DOHH2 (cell line): ENCODE measurements at regions not wholly inside any gene's neighbourhood (a gene's known extent, or its start where the extent isn't known, plus 50 kb on each side); places are given as distances from the start of the nearest gene placed in this dataset.

ENCODE experiments used
- EZH2phosphoT487 ChIP-seq: fragments of 200-600 bp; sonication (generic); IDR thresholded peaks from 2 replicates; pipeline ENCODE4 v1.6.1; 2017; ENCODE audit warnings: borderline replicate concordance, mild to moderate bottlenecking, antibody characterized with exemption, low read length, moderate library complexity, mixed read lengths
- TF ChIP-seq, protein P1 (sequence below): fragments of 200-600 bp; sonication (generic); IDR thresholded peaks from one replicate; pipeline ENCODE4 v1.5.1; 2014; ENCODE audit warnings: antibody characterized with exemption, mild to moderate bottlenecking, low read depth, low read length; ENCODE audit not compliant: poor library complexity, severe bottlenecking

DNA sequence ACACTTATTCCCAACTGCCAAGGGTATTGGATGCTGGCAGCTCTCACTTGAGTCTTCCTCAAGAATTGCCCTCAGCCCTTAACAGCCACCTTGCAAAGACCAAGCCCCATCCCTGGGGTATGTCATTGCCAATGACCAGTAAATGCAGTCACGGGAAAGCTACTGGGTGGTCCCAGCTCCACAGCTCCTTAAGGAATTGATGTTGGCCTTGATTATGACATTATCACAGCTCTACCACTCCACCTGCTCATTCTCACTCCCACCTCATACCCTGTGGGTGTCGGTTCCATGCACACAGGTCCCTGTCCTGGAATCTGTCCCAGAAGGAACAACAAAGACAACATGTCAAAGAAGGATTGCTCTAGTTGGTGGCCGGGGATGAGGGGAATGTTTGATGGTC lies 60.5 kb upstream of the GJB5 start:
- TF ChIP-seq, protein P1, sequence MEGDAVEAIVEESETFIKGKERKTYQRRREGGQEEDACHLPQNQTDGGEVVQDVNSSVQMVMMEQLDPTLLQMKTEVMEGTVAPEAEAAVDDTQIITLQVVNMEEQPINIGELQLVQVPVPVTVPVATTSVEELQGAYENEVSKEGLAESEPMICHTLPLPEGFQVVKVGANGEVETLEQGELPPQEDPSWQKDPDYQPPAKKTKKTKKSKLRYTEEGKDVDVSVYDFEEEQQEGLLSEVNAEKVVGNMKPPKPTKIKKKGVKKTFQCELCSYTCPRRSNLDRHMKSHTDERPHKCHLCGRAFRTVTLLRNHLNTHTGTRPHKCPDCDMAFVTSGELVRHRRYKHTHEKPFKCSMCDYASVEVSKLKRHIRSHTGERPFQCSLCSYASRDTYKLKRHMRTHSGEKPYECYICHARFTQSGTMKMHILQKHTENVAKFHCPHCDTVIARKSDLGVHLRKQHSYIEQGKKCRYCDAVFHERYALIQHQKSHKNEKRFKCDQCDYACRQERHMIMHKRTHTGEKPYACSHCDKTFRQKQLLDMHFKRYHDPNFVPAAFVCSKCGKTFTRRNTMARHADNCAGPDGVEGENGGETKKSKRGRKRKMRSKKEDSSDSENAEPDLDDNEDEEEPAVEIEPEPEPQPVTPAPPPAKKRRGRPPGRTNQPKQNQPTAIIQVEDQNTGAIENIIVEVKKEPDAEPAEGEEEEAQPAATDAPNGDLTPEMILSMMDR: no peak
- no peak for TF ChIP-seq EZH2phosphoT487
